NCI-H146 treated with DMSO at 0.1 percent for 48 hours (cell line): ENCODE measurements at regions not wholly inside any gene's neighbourhood (a gene's known extent, or its start where the extent isn't known, plus 50 kb on each side); places are given as distances from the start of the nearest gene placed in this dataset.
"Not testable (repeated sequence)": the region's sequence is repeated elsewhere in the genome, so short reads cannot be mapped to it uniquely, and the experiment has no call there.

ENCODE experiments used
- DNase-seq: peaks from one replicate; lab custom pipeline; 2025; ENCODE audit not compliant: unreplicated experiment; lab: John Stamatoyannopoulos, UW

DNA sequence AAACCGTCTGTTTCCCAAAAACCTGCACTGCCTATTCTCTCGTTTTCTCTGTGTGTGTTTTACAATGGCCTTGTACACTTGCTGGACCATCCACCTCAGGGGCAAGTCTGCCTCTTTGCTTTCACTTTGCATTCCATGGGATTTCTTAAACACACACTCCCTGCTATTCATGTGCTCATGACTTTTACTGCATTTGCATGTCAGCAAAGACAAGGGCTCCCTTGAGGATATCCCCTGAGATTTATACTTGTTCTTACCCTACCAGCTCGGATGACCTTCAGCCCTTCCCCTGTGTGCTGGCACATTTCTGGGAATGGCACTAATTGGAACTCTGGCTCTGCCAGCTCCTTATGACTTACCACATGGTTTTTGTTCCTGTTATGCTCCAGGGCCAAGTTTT lies 386.9 kb downstream of the AMY1C start:
- DNase-seq: no peak

DNA sequence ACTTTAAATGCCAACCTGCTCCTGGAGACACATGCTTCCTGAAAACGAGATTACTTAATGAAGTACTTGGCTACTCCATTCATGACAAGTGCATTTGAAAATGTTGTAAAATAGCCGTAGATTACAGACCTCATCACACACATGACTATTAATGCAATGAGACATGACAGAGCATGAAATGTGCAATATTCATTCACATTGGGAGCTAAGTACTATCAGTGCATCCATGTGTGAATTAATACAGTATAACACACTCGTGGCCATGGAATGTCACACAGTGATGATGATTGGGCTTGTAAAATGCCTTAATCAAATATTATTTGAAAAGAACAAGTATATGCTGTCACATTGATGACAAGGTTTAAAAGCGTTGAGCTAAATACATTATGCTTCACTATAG lies 407.0 kb downstream of the AMY1C start:
- no peak for DNase-seq

DNA sequence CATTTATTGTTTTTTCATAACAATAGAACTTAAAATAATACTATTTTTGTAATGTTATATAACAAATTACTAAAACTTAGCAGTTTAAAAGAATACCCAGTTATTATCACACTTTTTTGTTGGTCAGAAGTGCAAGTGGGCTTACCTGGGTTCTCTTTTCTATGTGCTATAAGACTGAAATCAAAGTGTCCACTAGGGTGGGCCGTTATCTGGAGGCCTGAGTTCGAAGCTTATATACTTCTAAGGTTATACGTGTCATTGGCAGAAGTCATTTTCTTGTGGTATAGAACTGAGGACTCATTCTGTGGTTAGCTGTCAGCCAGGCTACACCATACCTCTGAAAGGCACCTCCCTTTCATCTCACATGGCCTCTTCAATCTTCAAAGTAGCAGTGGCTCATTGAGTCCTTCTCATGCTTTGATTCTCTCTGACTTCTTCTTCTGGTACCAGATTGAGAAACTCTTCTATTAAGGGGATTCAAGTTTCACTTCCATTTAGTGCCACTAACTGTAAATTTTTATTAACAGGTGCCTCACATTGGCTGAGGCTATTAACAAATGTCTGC lies 414.3 kb downstream of the AMY1C start:
- DNase-seq: no peak

DNA sequence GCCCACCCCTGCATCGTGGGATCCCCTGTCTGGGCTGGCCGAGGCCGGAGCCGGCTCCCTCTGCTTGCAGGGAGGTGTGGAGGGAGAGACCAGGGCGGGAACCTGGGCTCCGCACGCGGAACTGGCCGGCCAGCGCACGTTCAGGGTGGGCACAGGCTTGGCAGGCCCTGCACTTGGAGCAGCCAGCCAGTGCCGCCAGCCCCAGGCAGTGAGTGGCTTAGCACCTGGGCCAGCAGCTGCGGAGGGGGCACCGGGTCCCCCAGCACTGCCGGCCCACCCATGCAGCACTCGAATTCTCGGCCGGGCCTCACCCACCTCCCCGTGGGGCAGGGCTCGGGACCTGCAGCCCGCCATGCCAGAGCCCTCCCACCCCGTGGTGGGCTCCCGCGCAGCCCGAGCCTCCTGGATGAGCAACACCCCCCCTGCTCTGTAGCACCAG lies 422.6 kb downstream of the AMY1C start:
- DNase-seq: no peak

DNA sequence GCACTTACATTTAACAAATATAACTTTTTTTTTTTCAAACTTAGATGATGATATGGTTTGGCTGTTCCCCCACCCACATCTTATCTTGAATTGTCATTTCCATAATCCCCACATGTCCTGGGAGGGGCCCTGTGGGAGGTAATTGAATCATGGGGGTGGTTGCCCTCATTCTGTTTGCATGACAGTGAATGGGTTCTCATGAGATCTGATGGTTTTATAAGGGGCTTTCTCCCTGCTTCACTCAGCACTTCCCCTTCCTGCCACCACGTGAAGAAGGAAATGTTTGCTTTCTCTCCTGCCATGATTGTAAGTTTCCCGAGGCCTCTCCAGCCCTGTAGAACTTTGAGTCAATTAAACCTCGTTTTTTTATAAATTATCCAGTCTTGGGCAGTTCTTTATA lies 432.6 kb downstream of the AMY1C start:
- DNase-seq: no peak

DNA sequence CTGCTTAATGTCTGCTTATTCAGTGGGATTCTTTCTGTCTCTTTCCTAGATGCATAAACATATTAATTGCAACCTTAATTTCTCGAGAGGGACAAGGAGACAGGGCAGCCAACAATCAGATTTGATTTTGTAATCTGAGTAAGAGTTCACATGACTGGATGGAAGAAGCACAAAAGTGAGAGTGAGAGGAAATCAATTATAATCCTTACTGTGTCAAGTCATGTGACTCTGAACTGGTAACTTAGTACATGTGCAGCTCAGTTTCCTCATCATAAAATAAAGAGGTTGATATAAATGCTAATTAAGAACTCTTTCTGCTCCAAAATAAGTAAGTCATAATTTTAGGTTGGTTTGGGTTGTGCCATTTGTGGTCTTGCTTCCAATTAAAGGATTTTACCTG lies 439.5 kb downstream of the AMY1C start:
- no peak for DNase-seq

DNA sequence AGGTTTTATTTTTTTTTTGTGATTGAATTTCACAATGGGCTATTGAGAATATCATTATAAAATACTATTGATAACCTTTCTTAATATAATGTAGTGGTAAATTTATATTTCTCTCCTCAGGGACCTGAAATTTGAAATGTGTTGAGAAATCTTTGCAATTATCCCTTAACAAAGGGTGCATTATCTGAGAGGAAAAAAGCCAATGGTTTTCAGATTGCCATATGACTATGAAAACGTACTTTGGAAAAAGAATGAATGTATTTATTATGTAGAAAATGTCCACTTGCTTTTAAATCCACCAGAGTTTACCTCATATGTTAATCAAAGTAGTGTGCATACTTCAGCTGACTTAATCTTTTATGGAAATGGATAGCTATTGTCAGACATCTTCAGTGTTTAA lies 441.1 kb downstream of the AMY1C start:
- DNase-seq: no peak

DNA sequence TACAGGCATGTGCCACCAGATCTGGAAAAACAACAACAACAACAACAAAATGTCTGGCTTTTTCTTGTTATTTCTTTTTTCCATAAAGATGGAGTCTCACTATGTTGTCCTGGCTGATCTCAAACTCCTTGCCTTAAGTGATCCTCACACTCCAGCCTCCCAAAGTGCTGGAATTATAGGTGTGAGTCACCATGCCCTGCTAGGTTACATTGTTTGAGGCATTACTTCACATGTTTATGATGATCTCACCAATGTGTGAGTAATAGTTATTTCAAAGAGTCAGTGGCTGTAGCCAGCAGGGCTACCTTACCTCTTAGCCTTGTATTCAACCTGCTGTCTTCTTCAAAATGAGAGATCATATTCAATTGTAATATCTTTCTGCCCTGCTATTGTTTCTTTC lies 445.7 kb downstream of the AMY1C start:
- no peak for DNase-seq

DNA sequence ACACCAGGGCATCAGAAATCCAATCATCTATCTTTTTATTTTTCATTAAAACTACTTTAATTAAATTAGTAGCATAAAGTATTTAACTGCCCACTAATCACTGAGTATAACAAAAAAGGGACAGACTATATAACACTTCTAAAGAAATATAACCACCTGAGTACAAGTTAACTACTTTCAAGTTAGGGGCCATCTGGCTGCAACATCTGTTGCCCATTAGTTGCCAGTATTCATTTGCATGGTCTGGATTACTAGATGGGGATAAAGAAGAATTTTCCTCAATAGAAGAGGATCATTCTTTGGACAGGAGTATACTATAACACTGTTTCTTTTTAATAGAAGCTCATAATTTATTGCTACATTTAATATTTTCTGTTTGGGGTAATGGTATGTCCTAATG lies 446.4 kb downstream of the AMY1C start:
- no peak for DNase-seq

DNA sequence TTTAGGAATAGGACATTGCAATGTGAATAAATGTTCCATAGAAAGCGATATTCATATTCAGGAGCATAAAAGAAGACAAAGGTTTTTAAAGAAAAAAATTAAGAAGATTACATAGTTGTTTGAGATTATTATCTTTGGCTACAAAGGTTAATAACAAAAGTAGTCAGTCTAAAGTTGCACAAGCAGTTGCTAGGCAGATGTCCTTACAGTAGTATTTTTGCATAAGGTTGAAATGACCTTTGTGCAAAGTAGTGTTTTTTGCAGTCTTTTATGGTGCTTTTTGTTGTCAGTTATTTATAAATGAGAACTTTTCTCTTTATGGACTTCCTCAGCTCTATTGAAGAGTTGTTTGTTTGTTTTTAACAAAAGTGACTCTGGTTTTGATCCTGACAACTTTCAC lies 447.8 kb downstream of the AMY1C start:
- no peak for DNase-seq

DNA sequence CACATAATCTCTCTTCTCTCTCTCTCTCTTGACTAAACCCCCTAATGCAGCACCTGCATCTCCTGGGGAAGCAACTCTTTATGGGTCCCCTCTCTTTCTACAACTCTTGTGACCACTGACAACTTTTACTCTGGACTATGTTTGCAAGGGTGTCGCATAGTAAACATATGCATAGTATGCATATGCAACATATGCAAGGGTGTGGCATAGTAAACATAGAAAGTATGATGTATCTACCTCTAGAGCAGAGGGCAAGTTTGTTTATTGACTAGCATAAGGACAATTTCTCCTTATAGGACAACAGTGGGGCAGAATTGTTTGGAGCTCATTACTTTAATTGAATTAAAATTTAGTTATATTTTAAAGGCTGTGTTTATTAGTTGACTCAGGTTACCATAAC lies 462.5 kb downstream of the AMY1C start:
- no peak for DNase-seq

DNA sequence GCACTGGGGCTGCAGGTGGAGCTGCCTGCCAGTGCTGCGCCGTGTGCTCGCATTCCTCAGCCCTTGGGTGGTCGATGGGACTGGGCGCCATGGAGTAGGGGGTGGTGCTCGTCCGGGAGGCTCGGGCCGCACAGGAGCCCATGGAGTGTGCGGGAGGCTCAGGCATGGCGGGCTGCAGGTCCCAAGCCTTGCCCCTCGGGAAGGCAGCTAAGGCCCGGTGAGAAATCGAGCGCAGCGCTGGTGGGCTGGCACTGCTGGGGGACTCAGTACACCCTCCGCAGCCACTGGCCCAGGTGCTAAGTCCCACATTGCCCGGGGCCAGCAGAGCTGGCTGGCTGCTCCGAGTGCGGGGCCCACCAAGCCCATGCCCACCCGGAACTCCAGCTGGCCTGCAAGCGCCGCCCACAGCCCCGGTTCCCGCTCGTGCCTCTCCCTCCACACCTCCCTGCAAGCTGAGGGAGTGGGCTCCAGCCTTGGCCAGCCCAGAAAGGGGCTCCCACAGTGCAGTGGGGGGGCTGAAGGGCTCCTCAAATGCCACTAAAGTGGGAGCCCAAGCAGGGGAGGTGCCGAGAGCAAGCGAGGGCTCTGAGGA lies 467.8 kb downstream of the AMY1C start:
- DNase-seq: not testable (repeated sequence)

DNA sequence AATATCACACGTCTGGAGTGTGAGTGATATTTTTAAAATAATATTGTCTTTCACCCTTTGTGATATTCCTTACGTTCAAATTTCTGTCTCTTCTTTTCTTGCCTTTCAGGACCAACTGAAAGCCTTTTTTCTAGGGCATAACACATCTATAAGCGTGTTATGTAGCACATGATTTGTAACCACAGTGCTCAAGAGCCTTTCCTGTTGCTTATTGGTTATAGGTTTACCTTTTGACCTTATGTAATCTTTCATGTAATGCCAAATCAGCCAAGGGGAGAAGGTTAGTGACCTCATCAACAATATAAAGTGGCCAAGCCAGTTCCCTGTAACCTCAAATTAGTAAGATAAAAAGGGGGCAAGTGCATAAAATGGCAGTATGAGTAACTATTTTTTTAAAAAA lies 480.2 kb downstream of the AMY1C start:
- no peak for DNase-seq

DNA sequence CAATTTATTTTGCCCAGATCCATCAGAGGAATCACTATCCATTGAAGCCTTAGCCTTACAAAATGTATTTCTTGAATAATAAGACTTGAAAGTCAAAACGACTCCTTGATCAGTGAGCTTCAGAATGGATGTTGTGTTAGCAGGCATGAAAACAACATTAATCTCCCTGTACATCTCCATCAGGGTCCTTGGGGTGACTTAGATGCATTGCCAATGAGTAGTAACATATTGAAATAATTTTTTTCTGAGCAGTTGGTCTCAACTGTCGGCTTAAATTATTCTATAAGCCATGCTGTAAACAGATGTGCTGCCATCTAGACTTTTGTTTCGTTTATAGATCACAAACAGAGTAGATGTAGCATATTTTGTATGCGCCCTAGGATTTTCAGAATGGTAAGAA lies 482.0 kb downstream of the AMY1C start:
- no peak for DNase-seq

DNA sequence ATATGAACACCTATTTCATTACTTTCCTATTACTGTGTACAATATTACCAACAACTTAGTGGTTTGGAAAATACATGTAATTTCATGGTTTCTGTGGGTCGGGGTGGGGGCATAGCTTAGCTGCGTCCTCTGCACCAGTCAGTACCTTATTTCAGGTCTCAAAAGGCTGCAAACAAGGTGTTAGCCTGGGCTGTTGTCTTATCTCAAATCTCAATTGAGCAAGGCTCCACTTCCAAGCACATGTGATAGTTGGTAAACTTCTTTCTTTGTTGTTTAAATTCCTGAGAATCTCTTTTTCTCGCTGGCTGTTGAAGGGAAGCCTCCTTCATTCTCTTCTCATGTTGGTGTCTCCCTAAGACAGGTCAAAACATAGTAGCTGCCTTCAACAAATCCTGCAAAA lies 485.4 kb downstream of the AMY1C start:
- DNase-seq: no peak

DNA sequence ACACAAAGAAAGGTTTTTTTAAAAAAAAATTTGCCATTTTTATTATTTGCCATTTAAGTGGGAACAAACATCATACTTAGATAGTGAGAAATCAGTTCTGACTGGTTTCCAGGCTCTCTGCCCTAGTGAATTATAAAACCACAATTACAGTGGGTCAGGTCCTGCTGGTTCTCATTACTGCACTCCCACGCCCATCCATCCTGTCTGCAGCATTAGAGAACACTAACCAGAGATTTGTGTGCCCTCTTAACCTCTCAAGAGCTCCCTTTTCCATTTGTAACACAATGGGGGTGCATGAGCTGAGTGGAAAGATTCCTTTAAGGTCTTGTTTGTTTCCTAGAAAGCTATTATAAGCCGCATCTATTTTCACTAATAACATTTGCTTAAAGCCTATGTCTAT lies 489.3 kb downstream of the AMY1C start:
- no peak for DNase-seq

DNA sequence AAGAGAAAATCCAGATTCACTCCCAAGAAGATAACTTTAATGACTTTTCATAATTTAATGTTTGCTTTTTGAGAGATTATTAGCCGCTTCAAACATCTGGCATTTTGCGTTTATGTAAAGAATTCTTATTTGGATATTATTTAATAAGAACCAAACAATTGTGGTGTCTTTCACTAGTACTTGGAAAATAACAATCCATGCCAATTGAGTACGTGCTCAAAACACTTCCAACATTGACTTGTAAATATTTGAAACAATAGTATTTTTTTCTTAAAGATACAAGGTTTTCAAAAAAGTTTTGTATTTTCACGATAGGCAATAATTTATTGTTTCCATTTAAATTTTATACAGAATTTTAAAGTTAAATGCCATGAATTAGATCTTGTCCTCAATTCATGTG lies 498.7 kb downstream of the AMY1C start:
- DNase-seq: no peak

DNA sequence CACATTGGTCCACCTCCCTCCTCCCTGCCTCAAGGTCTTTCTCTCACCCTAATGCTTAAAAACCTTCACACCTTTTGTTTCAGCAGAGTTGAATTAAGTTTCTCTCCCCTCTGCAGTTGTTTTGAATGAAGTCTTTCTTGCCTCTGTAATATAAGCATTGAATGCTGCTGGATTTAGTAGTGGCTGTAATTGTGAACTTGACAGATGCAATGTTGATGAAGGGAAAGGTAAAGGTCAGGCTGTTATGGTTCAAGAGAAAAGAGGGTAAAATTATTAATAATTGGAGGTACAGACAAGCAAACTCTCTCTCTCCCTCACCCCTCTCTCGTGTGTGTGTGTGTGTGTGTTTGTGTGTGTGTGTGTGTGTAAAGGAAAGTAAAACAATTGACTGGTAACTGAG lies 509.8 kb downstream of the AMY1C start:
- no peak for DNase-seq

DNA sequence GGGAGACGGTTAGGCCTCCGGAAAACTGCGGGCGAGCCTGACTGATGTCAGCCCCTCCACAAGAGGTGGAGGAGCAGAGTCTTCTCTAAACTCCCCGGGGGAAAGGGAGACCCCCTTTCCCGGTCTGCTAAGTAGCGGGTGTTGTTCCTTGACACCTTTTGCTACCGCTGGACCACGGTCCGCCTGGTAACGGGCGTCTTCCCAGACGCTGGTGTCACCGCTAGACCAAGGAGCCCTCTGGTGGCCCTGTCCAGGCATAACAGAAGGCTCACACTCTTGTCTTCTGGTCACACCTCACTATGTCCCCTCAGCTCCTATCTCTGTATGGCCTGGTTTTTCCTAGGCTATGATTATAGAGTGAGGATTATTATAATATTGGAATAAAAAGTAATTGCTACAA lies 513.4 kb downstream of the AMY1C start:
- not testable (repeated sequence) for DNase-seq

DNA sequence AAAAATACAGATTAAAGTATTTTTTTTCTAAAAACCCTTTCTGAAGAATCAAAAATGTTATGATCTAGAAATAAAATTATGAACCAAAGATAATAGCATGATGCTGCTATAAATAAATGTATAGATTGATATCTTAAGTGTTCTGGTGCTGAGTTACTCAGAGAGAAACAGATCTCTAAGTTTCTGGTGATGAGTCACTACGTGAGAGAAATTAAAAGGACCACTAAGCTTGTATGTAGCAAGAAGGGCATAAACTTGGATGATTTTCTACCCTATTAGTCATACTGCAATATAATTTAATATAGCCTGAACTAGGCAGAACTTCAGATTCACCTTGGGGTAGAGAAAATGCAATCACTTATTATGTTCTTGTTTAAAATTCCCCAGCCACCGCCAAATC lies 514.8 kb downstream of the AMY1C start:
- no peak for DNase-seq

DNA sequence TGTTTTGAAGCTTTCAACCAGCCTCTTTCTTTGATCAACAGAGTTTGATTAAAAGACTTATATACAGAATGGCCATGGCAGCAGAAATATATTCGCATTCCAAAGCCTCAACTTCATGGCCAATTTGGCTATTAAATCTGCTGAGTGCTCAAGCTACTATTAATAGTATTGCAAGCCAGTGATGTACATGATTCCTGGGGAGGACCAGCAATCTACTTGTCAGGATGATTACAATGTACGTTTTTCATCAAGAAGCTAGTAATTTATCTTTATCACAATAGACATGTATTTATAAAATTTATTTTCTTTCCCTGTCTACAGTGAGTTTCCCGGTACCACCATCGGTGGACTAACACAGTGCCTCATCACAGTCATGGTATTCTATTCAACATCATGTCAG lies 515.5 kb downstream of the AMY1C start:
- no peak for DNase-seq

DNA sequence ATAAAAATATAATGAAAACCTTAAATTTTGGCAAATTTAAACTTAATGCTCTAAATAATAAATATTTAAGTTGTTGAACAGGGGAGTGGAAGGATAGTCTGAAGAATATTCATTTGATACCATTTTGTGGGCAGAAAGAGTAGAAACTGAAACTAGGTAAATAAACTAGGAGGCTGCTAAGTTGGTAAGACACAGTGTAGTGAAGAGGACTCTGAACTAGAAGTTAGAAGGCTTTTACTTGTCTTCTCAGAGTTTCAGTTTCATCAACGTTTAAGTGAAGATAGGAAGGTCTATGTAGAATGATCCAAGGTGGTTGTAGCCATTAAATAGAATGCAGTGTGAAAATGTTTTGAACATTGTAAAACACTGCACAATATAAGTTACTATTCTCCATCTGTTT lies 516.9 kb downstream of the AMY1C start:
- no peak for DNase-seq

DNA sequence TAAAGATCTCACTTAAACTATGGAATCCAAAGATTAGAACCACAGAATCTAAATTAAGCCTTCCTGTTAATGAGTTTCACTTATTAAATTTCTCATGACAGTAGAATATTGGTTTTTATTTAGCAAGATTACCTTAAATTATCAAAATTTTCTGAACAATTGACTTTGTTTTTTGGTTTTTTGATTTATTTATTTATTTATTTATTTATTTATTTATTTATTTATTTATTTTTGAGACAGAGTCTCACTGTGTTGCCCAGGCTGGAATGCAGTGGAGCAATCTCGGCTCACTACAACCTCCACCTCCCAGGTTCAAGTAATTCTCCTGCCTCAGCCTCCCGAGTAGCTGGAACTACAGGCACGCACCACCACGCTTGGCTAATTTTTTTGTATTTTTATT lies 538.6 kb downstream of the AMY1C start:
- not testable (repeated sequence) for DNase-seq
